Coronary artery (tissue), 2 donors: ENCODE measurements at regions not wholly inside any gene's neighbourhood (a gene's known extent, or its start where the extent isn't known, plus 50 kb on each side); places are given as distances from the start of the nearest gene placed in this dataset.

Experiments
- DNase-seq: peaks from one replicate; pipeline ENCODE4 v3.0.0-alpha.2; 2017; ENCODE audit warnings: low spot score
- H3K27ac ChIP-seq, 2 donors: fragments of 200-600 bp; sonication (generic); one replicate each; pipeline ENCODE4 v1.5.1; 2016 to 2019
- H3K4me3 ChIP-seq: fragments of 200-600 bp; sonication (generic); 2 replicates; pipeline ENCODE4 v1.5.1; 2016; ENCODE audit warnings: mild to moderate bottlenecking, moderate library complexity
- CTCF ChIP-seq: fragments of 200-600 bp; sonication (generic); IDR thresholded peaks from one replicate; pipeline ENCODE4 v1.5.1; 2019; ENCODE audit warnings: antibody characterized with exemption

- no peak for TF ChIP-seq CTCF
- DNase-seq, result no peak
- H3K4me3 ChIP-seq, result no peak overlapping the region
- H3K27ac ChIP-seq, result no peak overlapping the region
Observed at GRCh38 chr13:73696271-73696670, 437.9 kb downstream of the KLF12 start.

- no peak for DNase-seq
- Histone ChIP-seq H3K4me3 (no peak overlapping the region), H3K27ac (no peak overlapping the region)
- no peak for TF ChIP-seq CTCF
Observed at GRCh38 chr13:73695325-73695724, 438.9 kb downstream of the KLF12 start.

- DNase-seq, result no peak
- Histone ChIP-seq H3K4me3 (no peak overlapping the region), H3K27ac (no peak overlapping the region)
- no peak for TF ChIP-seq CTCF
Observed at GRCh38 chr13:73693215-73693614, 441.0 kb downstream of the KLF12 start.

- Histone ChIP-seq H3K4me3 (no peak overlapping the region), H3K27ac (no peak overlapping the region)
- no peak for DNase-seq
- TF ChIP-seq CTCF, result no peak
Observed at GRCh38 chr13:73691891-73692290, 442.3 kb downstream of the KLF12 start.

GRCh38 chr13:73687929-73688328 is 446.3 kb downstream of the KLF12 start:
- no peak overlapping the region for H3K27ac ChIP-seq
- TF ChIP-seq CTCF, result no peak
- DNase-seq, result no peak
- H3K4me3 ChIP-seq, result no peak overlapping the region

- DNase-seq, result no peak
- no peak overlapping the region for H3K27ac ChIP-seq
- no peak overlapping the region for H3K4me3 ChIP-seq
- no peak for TF ChIP-seq CTCF
Observed at GRCh38 chr13:73687087-73687486, 447.1 kb downstream of the KLF12 start.

GRCh38 chr13:73684750-73685149 is 449.5 kb downstream of the KLF12 start:
- Histone ChIP-seq H3K27ac (no peak overlapping the region), H3K4me3 (no peak overlapping the region)
- no peak for TF ChIP-seq CTCF
- DNase-seq, result no peak
